ENCODE measurements at regions not wholly inside any gene's neighbourhood (a gene's known extent, or its start where the extent isn't known, plus 50 kb on each side); places are given as distances from the start of the nearest gene placed in this dataset.

- TF ChIP-seq POLR2A (IDR thresholded peaks at IDR 0.05; ENCODE audit: low read depth, low read length) (no peak), POLR2AphosphoS5 (IDR thresholded peaks at IDR 0.05; ENCODE audit: low read length) (no peak), RELB (IDR thresholded peaks at IDR 0.05; ENCODE audit: low read depth) (no peak), CREB1 (IDR thresholded peaks at IDR 0.05; ENCODE audit: low read depth) (no peak)
Observed at GRCh38 chr2:2765839-2766495, 434.9 kb upstream of the MYT1L start.

All from GM12878 (cell line).